Vagina (tissue), 2 donors: ENCODE measurements at regions not wholly inside any gene's neighbourhood (a gene's known extent, or its start where the extent isn't known, plus 50 kb on each side); places are given as distances from the start of the nearest gene placed in this dataset.

Source experiments
- DNase-seq, 2 donors: peaks; one replicate each; pipeline ENCODE4 v3.0.0-alpha.2; 2017; ENCODE audit errors: extremely low spot score in 2 of 2
- H3K27ac ChIP-seq: fragments of 200-600 bp; sonication (generic); one replicate; pipeline ENCODE4 v1.5.1; 2019
- H3K27me3 ChIP-seq: fragments of 200-600 bp; sonication (generic); one replicate; pipeline ENCODE4 v1.5.1; 2019
- H3K36me3 ChIP-seq, 2 donors: fragments of 200-600 bp; sonication (generic); one replicate each; pipeline ENCODE4 v1.5.1; 2017 to 2019
- H3K4me1 ChIP-seq: fragments of 200-600 bp; sonication (generic); one replicate; pipeline ENCODE4 v1.5.1; 2019
- H3K4me3 ChIP-seq, 2 donors: fragments of 200-600 bp; sonication (generic); 1 replicate in 1 of 2; 2 replicates in 1 of 2; pipeline ENCODE4 v1.5.1; 2016 to 2019
- H3K9me3 ChIP-seq: fragments of 200-600 bp; sonication (generic); one replicate; pipeline ENCODE4 v1.5.1; 2019
- CTCF ChIP-seq, 3 experiments: fragments of 450-650 bp in 2 of 3; fragments of 200-600 bp in 1 of 3; sonication (generic) in 1 of 3; IDR thresholded peaks; one replicate each; pipeline ENCODE4 v1.5.1; 2017 to 2019; ENCODE audit warnings: antibody characterized with exemption in 3 of 3, mild to moderate bottlenecking in 2 of 3, moderate library complexity in 2 of 3
- POLR2A ChIP-seq, 2 donors: fragments of 450-650 bp; IDR thresholded peaks; one replicate each; pipeline ENCODE4 v1.6.1; 2017; ENCODE audit warnings: antibody characterized with exemption in 2 of 2, mild to moderate bottlenecking in 2 of 2, moderate library complexity in 2 of 2
- POLR2AphosphoS5 ChIP-seq, 2 donors: sonication (generic); formaldehyde crosslinking; IDR thresholded peaks; one replicate each; pipeline ENCODE4 v1.9.0; 2017; ENCODE audit warnings: antibody characterized with exemption in 2 of 2, mild to moderate bottlenecking in 2 of 2, low read depth in 1 of 2; ENCODE audit not compliant: insufficient read depth in 1 of 2
- intact Hi-C: fragments of 100-400 bp; cut with DNase I; formaldehyde crosslinking; loops from one replicate; pipeline ENCODE4 v1.15.1; 2023

GRCh38 chr12:69019910-69020309, 86.9 kb upstream of the CPM start:
- no peaks in the 10 kb centered on the region for H3K36me3 ChIP-seq

GRCh38 chr12:69022674-69023073, 89.7 kb upstream of the CPM start:
- TF ChIP-seq POLR2A (IDR thresholded peaks at IDR 0.05) (no peak), POLR2AphosphoS5 (IDR thresholded peaks at IDR 0.05; ENCODE audit: insufficient read depth in 1 of 2, low read depth in 1 of 2) (no peak), CTCF (IDR thresholded peaks at IDR 0.05) (no peak)
- intact Hi-C loops: no loop called here

More at GRCh38 chr12:69019910-69020309, 86.9 kb upstream of the CPM start:
- Histone ChIP-seq H3K27ac (no peak overlapping the region), H3K27me3 (no peaks in the 10 kb centered on the region), H3K4me1 (no peaks in the 10 kb centered on the region), H3K4me3 (no peak overlapping the region), H3K9me3 (no peaks in the 10 kb centered on the region)
- no peak for TF ChIP-seq POLR2A (IDR thresholded peaks at IDR 0.05)
- no peak for TF ChIP-seq POLR2AphosphoS5 (IDR thresholded peaks at IDR 0.05; ENCODE audit: insufficient read depth in 1 of 2, low read depth in 1 of 2)
- TF ChIP-seq CTCF (IDR thresholded peaks at IDR 0.05): no peak
- intact Hi-C loops: no loop called here
- no peak for DNase-seq

GRCh38 chr12:69023840-69024239, 90.9 kb upstream of the CPM start:
- TF ChIP-seq CTCF (IDR thresholded peaks at IDR 0.05) (no peak), POLR2A (IDR thresholded peaks at IDR 0.05) (no peak), POLR2AphosphoS5 (IDR thresholded peaks at IDR 0.05; ENCODE audit: insufficient read depth in 1 of 2, low read depth in 1 of 2) (no peak)
- Histone ChIP-seq H3K4me1 (peaks cover 8% of the 10 kb centered on the region), H3K4me3 (no peak overlapping the region), H3K36me3 (no peaks in the 10 kb centered on the region), H3K9me3 (no peaks in the 10 kb centered on the region), H3K27me3 (no peaks in the 10 kb centered on the region), H3K27ac (no peak overlapping the region)
- no peak for DNase-seq
- intact Hi-C loops: no loop called here

More at GRCh38 chr12:69022674-69023073, 89.7 kb upstream of the CPM start:
- H3K4me3 ChIP-seq: no peak overlapping the region
- no peak overlapping the region for H3K27ac ChIP-seq
- H3K9me3 ChIP-seq: no peaks in the 10 kb centered on the region
- no peaks in the 10 kb centered on the region for H3K27me3 ChIP-seq
- H3K4me1 ChIP-seq: no peaks in the 10 kb centered on the region
- DNase-seq: no peak
- H3K36me3 ChIP-seq: no peaks in the 10 kb centered on the region

- intact Hi-C loops: no loop called here
- H3K4me3 ChIP-seq: no peak overlapping the region
- H3K27me3 ChIP-seq: no peaks in the 10 kb centered on the region
- no peaks in the 10 kb centered on the region for H3K36me3 ChIP-seq
- H3K9me3 ChIP-seq: no peaks in the 10 kb centered on the region
- H3K4me1 ChIP-seq: peaks cover 13% of the 10 kb centered on the region
- DNase-seq: no peak
- TF ChIP-seq POLR2A (IDR thresholded peaks at IDR 0.05) (no peak), POLR2AphosphoS5 (IDR thresholded peaks at IDR 0.05; ENCODE audit: insufficient read depth in 1 of 2, low read depth in 1 of 2) (peak in 1 of 2 donors; percentile 52)
- no peak overlapping the region for H3K27ac ChIP-seq
Observed at GRCh38 chr12:69024413-69024812, 91.4 kb upstream of the CPM start.

- TF ChIP-seq POLR2AphosphoS5 (IDR thresholded peaks at IDR 0.05; ENCODE audit: insufficient read depth in 1 of 2, low read depth in 1 of 2): no peak
- TF ChIP-seq POLR2A (IDR thresholded peaks at IDR 0.05): no peak
- no peak for TF ChIP-seq CTCF (IDR thresholded peaks at IDR 0.05)
- Histone ChIP-seq H3K27me3 (no peaks in the 10 kb centered on the region), H3K4me3 (no peak overlapping the region), H3K27ac (no peak overlapping the region), H3K36me3 (no peaks in the 10 kb centered on the region), H3K4me1 (peaks cover 18% of the 10 kb centered on the region), H3K9me3 (no peaks in the 10 kb centered on the region)
- no peak for DNase-seq
- intact Hi-C loops: no loop called here
Observed at GRCh38 chr12:69024907-69025306, 91.9 kb upstream of the CPM start.
